Activated naive CD4-positive, alpha-beta T cell treated with anti-CD3 and anti-CD28 coated beads for 36 hours (primary cell): ENCODE measurements at regions not wholly inside any gene's neighbourhood (a gene's known extent, or its start where the extent isn't known, plus 50 kb on each side); places are given as distances from the start of the nearest gene placed in this dataset.
"Not testable (repeated sequence)": the region's sequence is repeated elsewhere in the genome, so short reads cannot be mapped to it uniquely, and the experiment has no call there.

ENCODE experiments used
- CTCF ChIA-PET: fragments of 350-600 bp; sonication (Branson Sonifier 250); formaldehyde crosslinking; loops from one replicate; lab custom pipeline; 2021; ENCODE audit warnings: antibody characterized with exemption; lab: Charles Lee
- DNase-seq: peaks from one replicate; pipeline ENCODE4 v3.0.0-alpha.2; 2020
- H3K27ac Mint-ChIP-seq: one replicate; pipeline ENCODE4 v1.8.0; 2021; ENCODE audit warnings: mild to moderate bottlenecking, mixed read lengths
- H3K27me3 Mint-ChIP-seq: one replicate; pipeline ENCODE4 v1.8.0; 2021; ENCODE audit warnings: low read depth, mixed read lengths
- H3K36me3 Mint-ChIP-seq: one replicate; pipeline ENCODE4 v1.8.0; 2021; ENCODE audit warnings: low read depth, mixed read lengths
- H3K4me1 Mint-ChIP-seq: one replicate; pipeline ENCODE4 v1.8.0; 2021; ENCODE audit warnings: low read depth, mixed read lengths
- H3K4me3 Mint-ChIP-seq: one replicate; pipeline ENCODE4 v1.8.0; 2021; ENCODE audit warnings: mild to moderate bottlenecking, moderate library complexity, mixed read lengths
- H3K9me3 Mint-ChIP-seq: one replicate; pipeline ENCODE4 v1.8.0; 2021; ENCODE audit warnings: mixed read lengths
- intact Hi-C: fragments of 100-400 bp; cut with micrococcal nuclease; formaldehyde crosslinking; loops from one replicate; pipeline ENCODE4 v1.15.1; 2023

DNA sequence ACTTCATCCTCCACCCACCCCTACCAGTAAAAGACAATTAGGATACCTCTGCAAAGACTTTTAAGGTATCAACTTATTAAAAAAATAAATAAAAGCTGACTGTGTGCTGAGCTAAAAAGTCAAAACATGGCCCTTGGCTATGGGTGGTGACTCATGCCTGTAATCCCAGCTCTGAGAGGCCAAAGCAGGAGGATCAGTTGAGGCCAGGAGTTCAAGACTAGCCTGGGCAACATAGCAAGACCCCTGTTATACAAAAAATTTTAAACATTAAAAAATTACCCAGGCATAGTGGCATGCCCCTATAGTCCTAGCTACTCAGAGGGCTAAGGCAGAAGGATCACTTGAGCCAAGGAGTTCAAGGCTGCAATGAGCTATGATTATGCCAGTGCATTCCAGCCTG is 110.8 kb upstream of the FOXN2 start:
- no peak overlapping the region for H3K4me3 Mint-ChIP-seq
- H3K27ac Mint-ChIP-seq = no peak overlapping the region
- CTCF ChIA-PET = no interaction called here
- no peaks in the 10 kb centered on the region for H3K9me3 Mint-ChIP-seq
- H3K27me3 Mint-ChIP-seq = no peaks in the 10 kb centered on the region
- intact Hi-C loops = no loop called here
- DNase-seq = no peak
- no peaks in the 10 kb centered on the region for H3K36me3 Mint-ChIP-seq
- H3K4me1 Mint-ChIP-seq = peaks cover 6% of the 10 kb centered on the region

DNA sequence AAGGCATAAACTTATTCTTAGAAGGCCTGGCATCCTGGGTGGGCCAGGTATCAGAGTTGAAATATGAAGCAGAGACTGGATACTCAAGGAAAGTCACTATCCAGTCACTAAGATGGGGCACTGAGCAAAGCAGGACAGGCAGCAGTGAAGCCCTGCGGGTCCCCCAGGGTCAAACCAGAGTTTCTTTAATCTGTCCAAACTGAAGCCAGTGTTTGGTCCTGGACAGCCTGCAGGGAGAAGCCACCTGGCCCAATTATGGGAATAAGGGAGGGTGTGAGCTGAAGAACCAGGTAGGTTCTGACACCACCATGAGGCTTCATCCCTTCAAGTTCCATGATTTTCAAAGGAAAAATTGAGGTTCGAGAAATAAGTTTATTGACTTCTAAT is 109.7 kb upstream of the FOXN2 start:
- Mint-ChIP-seq H3K27me3 (no peaks in the 10 kb centered on the region), H3K9me3 (no peaks in the 10 kb centered on the region), H3K27ac (no peak overlapping the region), H3K4me1 (peaks cover 11% of the 10 kb centered on the region), H3K4me3 (no peak overlapping the region), H3K36me3 (no peaks in the 10 kb centered on the region)
- CTCF ChIA-PET = interaction anchor here (0.6 to 1.1 kb wide), 2 partner anchors 11 to 69 kb away, joined by 3 to 4 read pairs; no protein-coding TSS in a partner anchor
- intact Hi-C loops = no loop called here
- DNase-seq = no peak

DNA sequence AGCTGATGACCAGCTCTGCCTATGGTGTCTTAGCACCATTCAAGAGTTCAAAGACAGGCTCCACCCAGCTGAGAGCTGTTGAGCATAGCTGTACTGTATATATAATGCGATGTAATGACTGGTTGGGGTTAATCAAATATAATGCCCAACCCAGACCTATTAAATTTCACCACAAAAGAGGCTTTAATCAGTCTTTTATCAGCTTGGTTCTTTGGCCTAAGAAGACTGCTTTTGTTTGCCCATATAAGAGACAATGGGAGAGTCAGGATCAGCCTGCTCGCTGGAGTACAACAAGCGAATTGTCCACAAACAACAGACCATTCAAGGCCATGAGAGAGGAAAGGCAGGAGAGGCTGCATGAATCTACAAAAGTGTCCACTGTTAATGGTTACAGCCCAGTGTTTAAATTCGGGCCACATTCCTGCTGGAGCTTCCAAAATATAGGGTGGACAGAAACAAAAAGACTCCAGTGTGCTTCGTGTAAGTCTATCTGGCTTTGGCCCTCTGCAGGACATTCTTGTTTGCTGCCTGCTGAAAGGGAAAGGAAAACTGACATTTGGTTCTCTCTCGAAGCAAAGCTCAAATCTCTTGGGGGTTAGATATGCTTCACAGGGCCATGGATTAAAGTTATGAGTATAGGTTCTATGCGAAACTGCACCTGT is 109.2 kb upstream of the FOXN2 start:
- Mint-ChIP-seq H3K27ac (no peak overlapping the region), H3K9me3 (no peaks in the 10 kb centered on the region), H3K4me3 (no peak overlapping the region), H3K27me3 (no peaks in the 10 kb centered on the region), H3K36me3 (no peaks in the 10 kb centered on the region), H3K4me1 (peaks cover 11% of the 10 kb centered on the region)
- intact Hi-C loops = no loop called here
- CTCF ChIA-PET = interaction anchor here (0.6 to 1.1 kb wide), 2 partner anchors 11 to 69 kb away, joined by 3 to 4 read pairs; no protein-coding TSS in a partner anchor
- DNase-seq = no peak

DNA sequence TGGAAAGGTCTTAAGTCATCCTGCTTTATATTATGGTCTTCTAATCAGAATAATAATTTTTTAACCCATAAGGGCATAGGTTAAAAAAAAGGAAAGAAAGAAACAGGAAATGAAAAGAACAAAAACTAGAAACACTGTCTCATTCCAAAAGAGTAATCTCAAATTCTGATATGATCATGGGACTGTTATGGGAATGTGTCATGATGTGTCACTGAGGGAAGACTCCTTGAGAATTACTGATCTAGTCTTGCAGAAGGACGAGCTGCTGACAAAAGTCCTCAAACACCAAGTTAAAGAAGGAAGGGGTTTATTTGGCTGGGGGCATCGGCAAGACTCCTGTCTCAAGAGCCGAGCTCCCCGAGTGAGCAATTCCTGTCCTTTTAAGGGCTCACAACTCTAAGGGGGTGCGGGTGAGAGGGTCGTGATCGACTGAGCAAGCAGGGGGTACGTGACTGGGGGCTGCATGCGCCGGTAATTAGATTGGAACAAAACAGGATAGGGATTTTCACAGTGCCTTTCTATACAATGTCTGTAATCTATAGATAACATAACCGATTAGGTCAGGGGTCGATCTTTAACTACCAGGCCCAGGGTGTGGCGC is 108.3 kb upstream of the FOXN2 start:
- intact Hi-C loops, DNase-seq, H3K9me3 Mint-ChIP-seq, H3K27me3 Mint-ChIP-seq, H3K4me3 Mint-ChIP-seq, H3K36me3 Mint-ChIP-seq, H3K4me1 Mint-ChIP-seq, H3K27ac Mint-ChIP-seq: not testable (repeated sequence)
- CTCF ChIA-PET = interaction anchor here (0.5 to 1.4 kb wide), 3 partner anchors 9 to 160 kb away, joined by 3 read pairs; no protein-coding TSS in a partner anchor

DNA sequence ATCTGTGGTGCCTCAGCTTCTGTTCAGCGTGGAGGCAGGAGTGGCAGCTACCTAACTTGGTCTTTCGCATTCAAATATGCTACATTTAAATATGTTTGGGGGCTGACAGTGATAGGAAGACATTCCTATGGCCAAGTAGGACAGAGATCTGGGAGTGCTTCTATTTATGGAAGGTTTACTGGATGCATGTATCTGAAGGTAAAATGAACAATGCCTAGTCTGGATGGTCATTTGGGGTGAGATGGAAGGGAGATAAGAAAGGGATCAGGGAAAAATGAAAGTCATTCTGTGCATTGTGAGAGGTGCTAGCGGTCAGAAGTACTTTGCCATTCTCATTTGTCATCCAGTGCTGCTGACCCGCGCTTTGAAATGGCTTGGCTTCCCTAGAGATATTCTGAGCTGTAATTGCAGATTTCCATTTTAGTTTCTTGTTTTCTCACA is 107.3 kb upstream of the FOXN2 start:
- H3K36me3 Mint-ChIP-seq = no peaks in the 10 kb centered on the region
- CTCF ChIA-PET = interaction anchor here (0.6 to 1.4 kb wide), 4 partner anchors 8 to 344 kb away, joined by 3 to 6 read pairs (median 3); no protein-coding TSS in a partner anchor
- peaks cover 6% of the 10 kb centered on the region for H3K4me1 Mint-ChIP-seq
- intact Hi-C loops = no loop called here
- no peak for DNase-seq
- no peak overlapping the region for H3K4me3 Mint-ChIP-seq
- no peaks in the 10 kb centered on the region for H3K9me3 Mint-ChIP-seq
- no peaks in the 10 kb centered on the region for H3K27me3 Mint-ChIP-seq
- no peak overlapping the region for H3K27ac Mint-ChIP-seq

DNA sequence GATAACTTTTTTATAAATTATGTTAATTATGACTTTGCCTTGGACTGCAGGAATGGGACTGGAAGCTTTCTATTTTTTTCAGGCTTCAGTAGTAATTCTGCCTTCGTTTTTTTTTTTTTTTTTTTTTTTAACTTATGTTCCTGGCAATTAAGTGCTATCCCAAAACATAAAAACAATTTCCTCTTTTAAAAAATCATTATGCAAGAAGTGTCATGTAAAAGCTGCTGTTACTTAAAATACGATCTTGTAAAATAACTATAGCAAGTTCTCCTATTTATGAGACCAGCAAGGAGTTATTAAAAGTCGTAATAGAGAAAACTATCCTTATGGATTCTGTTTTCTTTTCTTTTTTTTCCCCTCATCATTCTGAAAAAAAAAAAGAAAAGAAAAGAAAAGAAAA is 106.6 kb upstream of the FOXN2 start:
- Mint-ChIP-seq H3K27ac (no peak overlapping the region), H3K9me3 (no peaks in the 10 kb centered on the region), H3K27me3 (no peaks in the 10 kb centered on the region), H3K36me3 (no peaks in the 10 kb centered on the region), H3K4me3 (no peak overlapping the region), H3K4me1 (peaks cover 6% of the 10 kb centered on the region)
- no peak for DNase-seq
- CTCF ChIA-PET = interaction anchor here (0.6 kb wide), 3 partner anchors 240 to 344 kb away, joined by 3 to 6 read pairs (median 3); no protein-coding TSS in a partner anchor
- intact Hi-C loops = no loop called here

DNA sequence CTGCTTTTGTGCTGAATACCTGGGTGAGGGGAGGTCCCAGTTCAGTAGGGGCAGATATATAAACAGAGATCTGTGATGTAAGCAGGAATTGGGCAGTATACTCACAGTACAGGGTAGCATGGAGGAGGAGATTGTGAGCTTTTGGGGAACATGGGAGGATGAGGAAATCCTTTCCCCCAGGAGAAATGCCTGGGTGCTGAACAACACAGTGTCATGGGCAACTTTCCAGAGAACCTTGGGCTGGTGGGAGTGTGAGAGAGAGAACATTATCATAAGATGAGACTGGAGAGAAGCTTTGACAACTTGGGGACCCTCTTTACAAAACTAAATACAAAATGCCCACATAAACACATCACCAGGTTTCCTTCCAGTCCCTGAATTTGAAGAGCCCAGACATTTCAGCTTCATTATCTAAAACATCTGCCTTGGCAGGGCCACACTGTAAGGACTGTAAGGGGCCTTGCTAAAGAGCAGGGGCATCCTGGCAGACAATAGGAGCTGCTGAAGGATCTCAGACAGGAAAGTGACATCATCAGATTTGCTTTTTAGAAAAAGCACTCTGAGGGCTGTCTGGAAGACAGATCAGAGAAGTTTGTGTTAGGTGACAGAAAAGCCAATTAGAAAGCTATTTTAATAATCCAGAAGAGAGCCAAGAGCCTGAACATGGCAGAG is 105.1 kb upstream of the FOXN2 start:
- Mint-ChIP-seq H3K9me3 (no peaks in the 10 kb centered on the region), H3K4me1 (peaks cover 6% of the 10 kb centered on the region), H3K36me3 (no peaks in the 10 kb centered on the region), H3K27ac (no peak overlapping the region), H3K4me3 (no peak overlapping the region), H3K27me3 (no peaks in the 10 kb centered on the region)
- intact Hi-C loops = no loop called here
- CTCF ChIA-PET = no interaction called here
- no peak for DNase-seq

DNA sequence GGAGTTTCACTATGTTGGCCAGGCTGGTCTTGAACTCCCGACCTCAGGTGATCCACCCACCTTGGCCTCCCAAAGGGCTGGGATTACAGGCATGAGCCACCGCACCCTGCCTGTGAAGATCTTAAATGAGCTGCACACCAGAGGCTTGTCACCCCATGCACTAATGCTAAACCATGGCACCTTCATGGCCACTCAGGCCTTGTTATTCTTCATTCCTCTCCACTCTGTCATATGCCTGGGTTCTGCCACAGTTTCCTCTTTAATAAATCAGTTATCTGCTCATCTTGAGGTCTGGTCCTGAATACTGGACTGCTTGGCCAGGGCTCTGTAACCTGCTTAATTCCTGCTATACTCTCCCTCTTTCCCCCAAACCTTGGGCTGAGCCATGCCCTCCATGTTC is 104.3 kb upstream of the FOXN2 start:
- CTCF ChIA-PET = interaction anchor here (0.6 kb wide), 1 partner anchor 184 kb away, joined by 3 read pairs; no protein-coding TSS in a partner anchor
- Mint-ChIP-seq H3K4me3 (no peak overlapping the region), H3K27me3 (no peaks in the 10 kb centered on the region), H3K27ac (no peak overlapping the region), H3K36me3 (no peaks in the 10 kb centered on the region), H3K9me3 (no peaks in the 10 kb centered on the region), H3K4me1 (peaks cover 6% of the 10 kb centered on the region)
- intact Hi-C loops = no loop called here
- no peak for DNase-seq

DNA sequence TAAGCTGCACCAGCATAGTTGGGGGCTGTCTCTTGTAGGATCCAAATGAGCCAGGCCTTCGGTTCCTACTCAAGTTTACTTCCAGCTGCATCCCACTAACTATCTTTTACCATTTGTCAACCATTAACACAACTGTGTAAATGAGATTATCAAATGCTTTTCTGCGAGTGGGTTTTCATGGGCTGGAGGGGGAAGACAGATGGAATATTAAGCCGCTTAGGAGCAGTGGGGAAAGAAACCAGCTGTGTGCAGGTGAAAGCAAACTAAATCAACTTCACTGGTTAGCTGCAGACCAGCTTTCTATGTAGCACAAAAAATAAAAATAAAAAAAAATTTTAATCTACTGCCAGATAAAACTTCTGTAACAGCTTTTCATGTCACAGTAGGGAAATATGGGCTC is 100.8 kb upstream of the FOXN2 start:
- CTCF ChIA-PET = interaction anchor here (0.6 kb wide), 1 partner anchor 355 kb away, joined by 3 read pairs; no protein-coding TSS in a partner anchor
- Mint-ChIP-seq H3K36me3 (no peaks in the 10 kb centered on the region), H3K27ac (no peak overlapping the region), H3K9me3 (no peaks in the 10 kb centered on the region), H3K4me3 (no peak overlapping the region), H3K27me3 (no peaks in the 10 kb centered on the region), H3K4me1 (peaks cover 6% of the 10 kb centered on the region)
- DNase-seq = no peak
- intact Hi-C loops = no loop called here

DNA sequence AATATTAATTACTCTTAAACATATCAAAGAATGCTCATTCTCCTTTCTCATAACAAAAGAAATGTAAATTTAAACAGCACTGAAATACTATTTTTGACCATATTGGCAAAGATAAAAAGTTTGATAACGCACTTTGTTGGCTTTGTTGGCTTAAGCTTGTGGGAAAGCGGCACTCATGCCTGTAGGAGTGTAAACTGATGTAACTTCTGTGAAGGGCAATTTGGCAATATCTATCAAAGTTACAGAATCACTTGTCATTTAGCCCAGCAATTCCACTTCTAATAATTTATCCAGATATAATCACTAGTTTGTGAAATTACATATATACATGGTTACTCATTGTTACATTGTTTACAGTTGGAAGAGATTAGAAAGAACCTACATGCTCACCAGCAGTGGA is 96.3 kb upstream of the FOXN2 start:
- intact Hi-C loops = no loop called here
- Mint-ChIP-seq H3K27ac (no peak overlapping the region), H3K4me1 (peaks cover 9% of the 10 kb centered on the region), H3K9me3 (no peaks in the 10 kb centered on the region), H3K36me3 (no peaks in the 10 kb centered on the region), H3K4me3 (no peak overlapping the region), H3K27me3 (no peaks in the 10 kb centered on the region)
- DNase-seq = no peak
- CTCF ChIA-PET = no interaction called here

DNA sequence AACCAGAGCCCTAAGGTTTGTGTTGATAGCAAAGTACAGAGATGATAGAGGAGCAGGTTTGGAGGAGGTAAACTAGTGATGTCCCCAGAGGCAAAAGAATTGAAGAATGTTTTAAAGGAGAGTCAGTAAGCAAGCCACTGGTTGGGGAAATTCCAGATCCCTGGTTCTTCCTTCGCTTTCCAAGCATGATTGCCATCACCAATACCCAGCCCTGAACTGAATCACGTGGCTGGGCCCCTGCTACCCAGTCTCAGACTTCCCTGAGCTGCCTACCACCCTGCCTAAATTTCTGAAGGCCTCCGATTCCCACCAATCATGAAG is 95.3 kb upstream of the FOXN2 start:
- H3K27ac Mint-ChIP-seq = no peak overlapping the region
- no peaks in the 10 kb centered on the region for H3K27me3 Mint-ChIP-seq
- H3K4me3 Mint-ChIP-seq = no peak overlapping the region
- no peaks in the 10 kb centered on the region for H3K36me3 Mint-ChIP-seq
- H3K4me1 Mint-ChIP-seq = peaks cover 9% of the 10 kb centered on the region
- DNase-seq = no peak
- CTCF ChIA-PET = interaction anchor here (0.6 kb wide), 1 partner anchor 204 kb away, joined by 3 read pairs; no protein-coding TSS in a partner anchor
- H3K9me3 Mint-ChIP-seq = no peaks in the 10 kb centered on the region
- intact Hi-C loops = no loop called here

DNA sequence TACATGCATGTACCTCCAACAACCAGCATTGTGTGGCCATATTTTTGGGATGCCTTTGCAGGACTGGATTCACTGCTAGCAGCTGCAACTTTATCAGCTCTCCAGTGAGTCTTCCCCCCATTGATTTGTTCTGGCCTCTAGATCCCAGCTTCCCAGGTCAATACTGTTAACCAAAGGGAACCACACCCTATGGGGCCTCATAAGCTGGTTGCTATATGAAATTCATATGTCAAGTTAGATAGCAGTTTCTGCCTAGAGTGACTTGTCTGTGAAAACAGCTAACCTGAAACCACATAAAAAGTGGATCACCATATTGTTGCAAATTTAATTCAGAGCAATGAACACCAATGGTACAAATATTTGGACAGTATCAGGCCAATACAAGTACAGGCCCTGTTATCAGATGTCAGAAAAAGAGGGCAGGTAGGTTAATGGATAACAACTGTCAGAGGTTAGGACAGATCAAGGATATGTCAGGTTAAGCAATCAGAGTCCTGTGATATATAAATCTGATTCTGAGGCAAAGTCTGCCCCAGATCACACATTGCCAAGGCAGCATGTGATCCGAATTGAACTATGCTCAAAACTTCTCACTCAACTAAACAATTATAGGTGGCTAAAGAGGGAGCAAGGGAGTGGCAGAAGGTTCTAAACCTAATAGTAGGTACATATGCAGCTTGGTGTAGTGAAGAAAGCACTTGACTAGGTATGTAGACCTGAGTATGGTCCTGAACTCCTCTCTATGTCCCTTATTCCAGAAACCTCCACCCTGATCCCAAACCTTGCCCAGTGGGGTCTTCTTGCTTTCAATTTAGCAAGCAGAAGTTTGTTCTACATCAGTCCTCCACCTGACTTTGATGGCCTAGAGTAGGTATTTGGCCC is 94.7 kb upstream of the FOXN2 start:
- intact Hi-C loops = no loop called here
- no peaks in the 10 kb centered on the region for H3K27me3 Mint-ChIP-seq
- H3K36me3 Mint-ChIP-seq = no peaks in the 10 kb centered on the region
- H3K4me1 Mint-ChIP-seq = peaks cover 9% of the 10 kb centered on the region
- H3K9me3 Mint-ChIP-seq = no peaks in the 10 kb centered on the region
- DNase-seq = no peak
- no peak overlapping the region for H3K4me3 Mint-ChIP-seq
- no peak overlapping the region for H3K27ac Mint-ChIP-seq
- CTCF ChIA-PET = interaction anchor here (0.6 kb wide), 1 partner anchor 203 kb away, joined by 3 read pairs; no protein-coding TSS in a partner anchor
